ENCODE measurements at regions not wholly inside any gene's neighbourhood (a gene's known extent, or its start where the extent isn't known, plus 50 kb on each side); places are given as distances from the start of the nearest gene placed in this dataset.

DNA sequence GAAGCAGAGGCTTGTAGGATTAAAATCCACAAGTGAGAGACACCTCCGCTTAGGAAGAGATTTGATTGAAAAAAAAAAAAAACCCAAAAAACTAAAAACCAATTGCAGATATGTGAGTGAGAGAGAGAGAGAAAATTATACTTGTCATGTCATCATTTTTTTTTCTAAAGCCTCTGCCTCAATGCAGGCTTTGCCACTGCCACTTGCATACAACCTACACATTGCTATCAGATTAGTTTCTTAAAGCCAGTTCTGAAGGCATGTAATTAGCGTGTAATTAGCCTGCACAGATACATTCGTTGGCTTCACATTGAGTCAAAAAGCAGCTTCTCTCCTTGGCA, 86.1 kb upstream of the MTPN start:
- no peak for TF ChIP-seq GATA2 (IDR thresholded peaks at IDR 0.05; ENCODE audit: low read depth, low read length)

DNA sequence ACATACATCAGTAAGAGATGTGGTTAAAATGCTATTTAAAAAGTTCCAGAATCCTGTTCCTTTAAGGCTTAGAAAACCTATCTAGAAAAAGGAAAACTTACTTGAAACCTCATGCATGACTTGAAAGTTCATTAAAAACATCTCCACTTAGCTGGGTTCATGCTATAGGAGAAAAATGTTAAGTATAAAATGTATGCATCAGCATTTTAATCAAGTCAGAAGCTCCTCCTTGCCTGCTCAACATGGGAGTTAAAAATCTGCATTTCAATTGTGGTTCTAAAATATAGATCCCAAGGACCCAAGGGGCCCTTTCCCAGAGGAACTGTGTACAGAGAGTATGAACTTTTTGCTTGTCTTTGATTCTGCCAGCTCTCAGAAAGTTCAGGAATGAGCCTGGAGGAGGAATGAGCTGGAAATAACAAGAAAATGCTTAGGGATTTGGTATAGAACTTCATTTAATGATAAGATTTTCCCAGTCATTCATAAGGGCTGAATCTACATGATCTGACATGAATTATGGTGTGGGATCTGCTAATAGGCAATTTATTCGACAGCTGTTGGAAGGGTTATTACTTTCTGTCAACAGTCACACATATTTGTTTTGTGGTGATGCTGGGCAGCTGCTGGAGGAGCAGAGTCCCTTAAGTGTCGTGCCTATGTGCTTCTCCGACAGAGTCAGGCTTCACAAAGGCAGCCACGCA, 85.6 kb upstream of the MTPN start:
- TF ChIP-seq GATA2 (IDR thresholded peaks at IDR 0.05; ENCODE audit: low read depth, low read length) (no peak), GATA3 (IDR thresholded peaks at IDR 0.05; ENCODE audit: low read depth, low read length) (no peak)

DNA sequence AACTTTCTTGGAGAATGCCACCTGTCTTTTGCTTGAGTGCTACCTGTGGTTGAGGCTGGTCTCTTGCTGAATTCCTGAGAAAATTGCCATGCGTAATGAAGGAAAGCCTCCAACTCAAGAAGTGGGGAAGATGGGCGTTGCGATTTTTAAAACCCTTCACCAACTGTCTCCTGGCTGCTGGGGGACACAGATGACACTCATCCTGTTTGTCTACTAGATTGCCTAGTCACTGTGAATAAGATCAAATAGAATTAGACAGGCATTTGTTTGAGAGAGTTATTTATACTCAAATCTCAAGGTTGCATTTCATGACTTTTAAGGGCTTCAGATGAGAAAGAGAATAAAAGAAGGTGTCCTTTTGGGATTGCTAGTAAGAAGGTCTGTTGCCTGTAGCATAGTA, 84.3 kb upstream of the MTPN start:
- TF ChIP-seq GATA2 (IDR thresholded peaks at IDR 0.05; ENCODE audit: low read depth, low read length) (no peak), GATA3 (IDR thresholded peaks at IDR 0.05; ENCODE audit: low read depth, low read length) (no peak)

DNA sequence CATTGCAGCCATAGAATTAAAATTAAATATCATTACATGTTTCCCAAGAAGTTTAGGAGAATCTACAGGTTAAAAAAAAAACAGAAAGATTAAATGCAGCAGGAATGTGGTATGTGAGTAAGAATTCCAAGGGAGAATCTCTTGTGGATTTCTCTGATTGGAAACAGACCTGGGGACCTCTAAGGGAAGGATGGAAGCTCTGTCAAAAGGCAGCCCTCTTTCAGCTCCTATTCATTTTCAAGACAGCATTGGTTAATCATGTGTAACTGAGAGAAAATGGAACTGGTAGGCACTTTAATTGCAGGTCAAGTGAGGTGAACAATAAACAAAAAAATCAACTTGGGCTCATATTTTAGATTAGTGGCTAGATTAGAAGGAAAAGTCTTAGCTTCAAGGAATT, 81.4 kb upstream of the MTPN start:
- TF ChIP-seq GATA3 (IDR thresholded peaks at IDR 0.05; ENCODE audit: low read depth, low read length) (no peak), GATA2 (IDR thresholded peaks at IDR 0.05; ENCODE audit: low read depth, low read length) (no peak)

DNA sequence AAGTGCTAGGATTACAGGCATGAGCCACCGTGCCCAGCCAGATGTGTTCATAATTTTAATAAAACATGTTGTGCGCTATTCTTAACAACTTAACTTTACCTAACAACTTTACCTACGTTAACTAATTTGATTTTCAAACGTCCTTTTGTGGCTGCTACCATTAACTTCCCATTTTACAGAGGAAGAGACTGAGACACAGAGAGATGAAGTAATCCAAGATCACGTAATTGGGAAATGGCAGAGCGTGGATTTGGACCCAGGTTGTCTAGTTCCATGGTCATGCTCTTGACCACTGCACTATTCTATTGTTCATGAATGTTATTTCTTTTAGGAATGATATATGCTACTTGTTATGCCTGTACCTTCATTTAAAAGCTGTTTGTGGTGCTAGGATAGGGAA, 80.3 kb upstream of the MTPN start:
- TF ChIP-seq GATA2 (IDR thresholded peaks at IDR 0.05; ENCODE audit: low read depth, low read length) (no peak), GATA3 (IDR thresholded peaks at IDR 0.05; ENCODE audit: low read depth, low read length) (no peak)

DNA sequence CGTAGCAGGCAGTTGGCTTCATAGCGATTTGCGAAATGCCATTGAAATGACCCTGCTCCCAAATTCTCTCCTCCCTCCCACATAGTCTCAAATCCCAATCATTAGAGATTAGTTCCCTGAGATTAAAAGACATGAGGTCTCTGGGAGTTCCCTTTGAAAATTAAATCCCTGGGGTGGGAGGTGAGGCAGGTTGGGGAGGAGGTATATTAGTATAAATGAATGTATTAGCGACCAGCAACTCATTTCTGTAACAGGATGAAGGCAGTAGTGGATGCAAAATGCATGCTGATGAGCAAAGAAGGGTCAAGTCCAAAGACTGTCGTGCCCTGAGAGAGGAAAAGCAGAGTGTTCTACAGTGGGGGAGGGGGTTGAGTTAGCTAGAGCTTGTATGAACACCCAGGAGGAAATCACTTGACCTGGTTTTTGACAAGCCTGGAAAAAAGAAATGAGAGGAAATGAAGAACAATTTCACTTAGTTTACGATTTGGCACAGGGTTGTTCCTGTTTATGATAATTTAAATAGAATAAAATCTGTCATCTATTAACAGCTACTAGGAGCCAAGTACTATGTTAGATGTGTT, 79.6 kb upstream of the MTPN start:
- no peak for TF ChIP-seq GATA2 (IDR thresholded peaks at IDR 0.05; ENCODE audit: low read depth, low read length)
- TF ChIP-seq GATA3 (IDR thresholded peaks at IDR 0.05; ENCODE audit: low read depth, low read length): no peak

DNA sequence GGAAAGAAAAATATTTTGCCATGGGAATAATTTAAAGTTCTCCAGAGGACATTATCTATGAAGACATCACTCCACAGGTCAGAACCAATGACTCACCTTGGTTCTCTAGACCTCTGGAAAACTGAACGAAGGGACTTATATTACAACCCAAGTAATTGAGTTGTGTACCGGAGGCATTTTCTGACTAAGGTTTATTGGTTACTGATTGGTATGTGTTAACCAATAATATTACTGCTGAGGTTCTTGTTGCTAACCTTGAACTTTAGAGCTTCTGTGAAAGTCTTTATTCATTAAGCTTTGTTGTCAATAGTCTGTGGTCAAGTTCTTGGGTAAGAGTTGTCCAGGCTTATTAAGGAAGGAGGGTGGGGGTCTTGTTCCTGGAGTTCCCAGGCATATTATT, 78.1 kb upstream of the MTPN start:
- TF ChIP-seq GATA3 (IDR thresholded peaks at IDR 0.05; ENCODE audit: low read depth, low read length) (no peak), GATA2 (IDR thresholded peaks at IDR 0.05; ENCODE audit: low read depth, low read length) (no peak)

DNA sequence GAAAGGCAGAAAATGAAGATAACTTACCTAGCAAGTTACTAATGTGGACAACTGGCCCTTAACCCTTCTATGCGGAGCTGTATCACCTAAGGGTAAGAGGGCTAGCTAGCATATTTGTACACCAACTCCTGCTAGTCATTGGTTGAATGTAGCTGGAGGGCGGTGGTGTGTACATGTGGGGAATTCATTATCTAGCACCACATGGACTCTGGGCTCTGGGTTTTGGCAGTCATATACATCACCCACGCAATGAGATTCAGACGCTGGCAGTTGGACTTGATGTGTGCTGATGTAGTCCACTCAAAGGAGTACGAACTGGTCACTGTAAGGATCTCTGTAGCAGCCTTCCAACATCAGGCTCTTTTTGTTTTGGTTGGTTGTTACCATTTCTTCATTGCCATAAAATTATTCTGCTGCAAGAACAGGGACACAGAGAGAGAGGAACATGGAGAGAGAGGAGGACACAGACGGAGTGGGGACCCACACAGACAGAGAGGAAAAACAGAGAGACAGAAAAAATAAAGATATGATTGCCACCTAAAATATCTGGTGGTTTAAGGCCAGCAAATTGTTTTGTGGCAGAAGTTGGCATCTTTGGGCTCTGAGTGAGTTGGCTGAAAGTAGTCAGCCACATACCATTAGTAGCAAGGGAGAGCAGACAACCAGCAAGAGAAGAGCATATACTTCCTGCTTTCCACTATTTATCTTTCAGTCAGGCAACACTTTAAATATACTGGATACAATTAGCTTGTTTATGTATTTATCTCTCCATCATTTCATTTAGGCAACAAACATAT, 76.7 kb upstream of the MTPN start:
- TF ChIP-seq GATA2 (IDR thresholded peaks at IDR 0.05; ENCODE audit: low read depth, low read length) (no peak), GATA3 (IDR thresholded peaks at IDR 0.05; ENCODE audit: low read depth, low read length) (no peak)

DNA sequence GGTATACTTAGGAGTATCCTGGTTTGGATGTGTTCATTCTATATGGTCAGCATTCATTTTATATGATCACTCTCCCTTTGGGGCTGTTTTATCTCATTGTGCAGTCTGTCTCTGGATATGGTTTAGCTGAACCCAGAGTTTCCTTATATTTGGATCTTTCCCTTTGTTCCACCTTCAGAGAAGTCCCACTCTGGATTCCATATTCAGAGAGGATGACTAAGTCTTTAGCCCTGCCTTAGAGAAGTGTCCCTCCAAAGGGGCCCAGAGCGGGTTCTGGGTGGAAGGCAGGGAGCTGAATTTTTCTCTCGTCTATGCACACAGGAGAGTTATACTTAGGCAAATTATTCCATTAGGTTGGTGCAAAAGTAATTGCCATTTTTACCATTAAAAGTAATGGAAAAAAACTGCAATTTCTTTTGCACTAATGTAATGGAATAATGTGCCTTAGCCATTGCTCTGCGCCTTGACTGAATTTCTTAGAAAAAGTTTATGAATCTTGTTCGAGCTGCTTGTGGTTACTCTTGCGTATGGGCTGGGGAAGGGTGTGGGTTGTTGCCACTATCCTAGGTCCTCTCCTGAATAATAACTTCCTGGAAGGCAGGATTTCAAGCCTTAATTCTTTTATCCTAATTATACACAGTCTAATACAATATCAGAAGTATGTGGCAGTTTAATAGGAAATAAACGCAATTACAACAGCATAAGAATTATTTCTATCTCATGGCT, 74.2 kb upstream of the MTPN start:
- TF ChIP-seq GATA3 (IDR thresholded peaks at IDR 0.05; ENCODE audit: low read depth, low read length): no peak
- TF ChIP-seq GATA2 (IDR thresholded peaks at IDR 0.05; ENCODE audit: low read depth, low read length): no peak

DNA sequence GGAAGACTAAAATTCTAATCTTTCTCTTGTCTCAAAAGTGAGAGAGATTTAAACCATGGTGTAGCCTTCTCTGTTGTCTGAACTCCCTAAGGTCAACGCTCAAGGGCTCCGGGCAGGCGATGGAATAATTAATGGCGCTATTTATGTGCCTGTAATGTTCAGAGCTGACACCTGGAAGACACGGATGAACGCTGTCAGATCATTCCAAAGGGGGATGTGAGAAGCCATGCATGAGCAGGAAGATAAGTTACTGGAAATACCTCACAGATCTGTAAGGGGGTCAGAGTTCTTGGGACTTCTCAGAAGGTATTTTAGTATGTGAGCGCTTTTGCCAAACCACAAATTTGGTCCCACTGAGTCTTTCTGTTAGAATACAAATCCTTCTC, 73.3 kb upstream of the MTPN start:
- no peak for TF ChIP-seq GATA2 (IDR thresholded peaks at IDR 0.05; ENCODE audit: low read depth, low read length)
- no peak for TF ChIP-seq GATA3 (IDR thresholded peaks at IDR 0.05; ENCODE audit: low read depth, low read length)

DNA sequence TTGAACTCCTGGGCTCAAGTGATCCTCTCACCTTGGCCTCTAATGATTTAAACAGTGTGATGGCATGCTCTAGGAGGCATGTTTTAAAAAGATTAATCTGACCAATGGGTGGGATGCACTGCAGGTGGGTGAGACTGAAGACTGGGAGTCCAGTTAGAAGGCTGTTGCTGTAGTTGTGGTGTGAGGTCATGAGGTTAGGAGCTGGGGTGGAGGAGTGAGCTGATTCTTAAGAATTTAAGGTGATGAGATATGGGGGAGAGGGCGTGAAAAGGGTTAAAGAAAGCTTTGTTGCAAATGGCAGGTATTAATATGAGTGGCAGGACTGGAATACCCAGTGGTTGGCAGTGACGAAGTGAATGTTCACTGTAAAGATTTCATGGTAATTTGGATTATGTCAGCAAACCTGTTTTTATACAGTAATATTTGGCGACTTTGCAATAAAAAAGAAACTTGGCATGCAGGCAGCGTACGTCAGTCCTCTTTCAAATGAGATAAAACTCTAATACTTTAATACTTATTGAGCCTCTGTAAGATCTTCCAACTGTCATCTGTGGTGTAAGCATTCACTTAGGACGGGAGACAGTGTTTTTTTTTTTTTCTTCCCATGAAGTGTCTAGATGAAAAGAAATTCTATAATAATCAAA, 72.8 kb upstream of the MTPN start:
- no peak for TF ChIP-seq GATA3 (IDR thresholded peaks at IDR 0.05; ENCODE audit: low read depth, low read length)
- TF ChIP-seq GATA2 (IDR thresholded peaks at IDR 0.05; ENCODE audit: low read depth, low read length): no peak

DNA sequence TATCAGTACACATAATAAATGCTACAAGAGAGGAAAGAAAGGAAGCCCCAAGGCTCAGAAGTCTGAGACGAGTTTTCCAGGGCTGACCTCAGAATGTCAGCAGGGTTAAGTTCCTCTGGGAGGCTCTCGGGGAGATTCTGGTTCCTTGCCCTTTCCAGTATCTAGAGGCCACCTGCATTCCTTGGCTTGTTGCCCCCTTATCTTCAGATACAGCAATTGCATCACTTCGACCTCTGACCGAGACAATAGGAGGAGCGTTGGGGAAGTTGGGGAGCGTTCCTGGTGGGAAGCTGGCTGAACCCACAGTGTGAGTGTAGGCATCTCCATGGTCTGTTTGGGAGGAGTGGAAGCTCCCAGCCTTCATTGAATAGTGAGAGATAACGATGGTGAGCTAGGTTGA, 72.0 kb upstream of the MTPN start:
- no peak for TF ChIP-seq GATA2 (IDR thresholded peaks at IDR 0.05; ENCODE audit: low read depth, low read length)
- no peak for TF ChIP-seq GATA3 (IDR thresholded peaks at IDR 0.05; ENCODE audit: low read depth, low read length)

DNA sequence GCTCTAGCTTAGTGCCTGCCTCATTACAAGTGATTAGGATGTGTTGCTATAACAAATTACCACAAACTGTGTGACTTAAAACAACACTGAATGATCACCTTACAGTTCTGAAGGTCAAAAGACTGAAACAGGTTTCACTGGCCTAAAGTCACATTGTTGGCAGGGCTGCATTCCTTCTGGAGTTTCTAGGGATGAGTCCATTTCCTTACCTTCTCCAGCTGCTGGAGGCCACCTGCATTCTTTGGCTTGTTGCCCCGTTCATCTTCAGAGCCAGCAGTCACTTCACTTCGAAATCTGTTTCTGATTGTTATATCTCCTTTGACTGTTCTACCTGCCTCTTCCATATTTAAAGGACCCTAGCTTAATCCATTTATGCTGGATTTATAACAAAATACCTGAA, 69.4 kb upstream of the MTPN start:
- TF ChIP-seq GATA3 (IDR thresholded peaks at IDR 0.05; ENCODE audit: low read depth, low read length): no peak
- TF ChIP-seq GATA2 (IDR thresholded peaks at IDR 0.05; ENCODE audit: low read depth, low read length): no peak

DNA sequence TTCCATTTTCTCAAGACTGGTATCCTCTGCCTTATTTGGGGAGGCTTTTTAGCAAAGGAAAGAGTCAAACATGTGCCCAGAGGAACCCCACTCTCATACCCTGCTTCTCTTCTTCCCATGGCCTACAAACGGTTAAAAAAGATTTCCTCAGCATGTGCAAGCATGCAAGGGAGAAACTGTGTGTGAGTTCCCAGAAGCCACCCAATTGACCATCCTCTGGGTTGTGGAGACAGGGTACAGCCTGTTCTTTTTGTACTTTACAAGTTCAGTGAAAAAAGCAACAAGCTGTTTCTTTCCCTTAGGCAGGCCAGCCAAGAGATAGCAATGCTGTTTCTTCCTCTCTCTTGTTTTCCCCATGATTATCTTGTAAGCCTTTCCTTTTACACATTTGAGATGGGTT, 68.8 kb upstream of the MTPN start:
- TF ChIP-seq GATA2 (IDR thresholded peaks at IDR 0.05; ENCODE audit: low read depth, low read length): no peak
- TF ChIP-seq GATA3 (IDR thresholded peaks at IDR 0.05; ENCODE audit: low read depth, low read length): no peak

All from SH-SY5Y (cell line).